ENCODE measurements at regions not wholly inside any gene's neighbourhood (a gene's known extent, or its start where the extent isn't known, plus 50 kb on each side); places are given as distances from the start of the nearest gene placed in this dataset.

GRCh38 chr3:46133285-46133684, 74.8 kb downstream of the CCR1 start:
- in situ Hi-C loops (cut with MboI; ENCODE audit: low sequenced_read_pairs) = no loop called here

More at GRCh38 chr3:46133285-46133684, 74.8 kb downstream of the CCR1 start:
- CTCF ChIA-PET = no interaction called here
- Histone ChIP-seq H3K9ac (ENCODE audit: low read depth, low read length) (no peak overlapping the region), H3K4me2 (ENCODE audit: low read depth, low read length) (no peak overlapping the region), H3K27me3 (ENCODE audit: control insufficient read depth, insufficient read depth, low read length) (peaks cover 31% of the 10 kb centered on the region), H3K79me1 (ENCODE audit: low read depth in 1 of 2, low read length in 2 of 2) (no peaks in the 10 kb centered on the region), H3K27ac (ENCODE audit: insufficient read depth, low read length) (no peak overlapping the region), H3K36me3 (ENCODE audit: control insufficient read depth, insufficient read depth, low read length) (no peaks in the 10 kb centered on the region), H2BK5ac (ENCODE audit: low read depth, low read length, poor library complexity, severe bottlenecking) (no peak overlapping the region), H2AK9ac (replicated peaks; ENCODE audit: low read depth, low read length, poor library complexity) (no peak overlapping the region), H4K91ac (ENCODE audit: insufficient read depth, low read depth, low read length) (no peak overlapping the region), H3K9me1 (ENCODE audit: insufficient read depth, low read length) (no peaks in the 10 kb centered on the region), H2BK15ac (ENCODE audit: low read depth, low read length) (no peak overlapping the region), H3K4me1 (ENCODE audit: control insufficient read depth, insufficient read depth, low read length) (no peaks in the 10 kb centered on the region), H3K56ac (ENCODE audit: extremely low read depth, insufficient read depth, low read length) (no peak overlapping the region), H2AFZ (replicated peaks; ENCODE audit: low read length, poor library complexity) (no peak overlapping the region), H2BK120ac (ENCODE audit: low read depth, low read length) (no peak overlapping the region), H3K4me3 (ENCODE audit: insufficient read depth, low read depth, low read length) (no peak overlapping the region), H3K18ac (ENCODE audit: low read depth, low read length) (no peak overlapping the region), H4K5ac (ENCODE audit: low read depth, low read length) (no peak overlapping the region), H2AK5ac (ENCODE audit: low read depth, low read length) (no peak overlapping the region), H4K8ac (ENCODE audit: low read depth in 2 of 2, low read length in 2 of 2) (no peak overlapping the region), H4K20me1 (ENCODE audit: insufficient read depth, low read length) (no peaks in the 10 kb centered on the region), H2BK20ac (ENCODE audit: low read depth, low read length) (no peak overlapping the region), H3K23ac (ENCODE audit: low read depth, low read length) (no peak overlapping the region), H3K14ac (replicated peaks; ENCODE audit: low read depth, low read length) (no peak overlapping the region), H3K4ac (ENCODE audit: low read depth, low read length) (no peak overlapping the region), H3K9me3 (ENCODE audit: control insufficient read depth, insufficient read depth, low read length) (no peaks in the 10 kb centered on the region)
- POLR2A ChIA-PET (ENCODE audit: unreplicated experiment) = no interaction called here
- ATAC-seq (ENCODE audit: low read depth) = no peak
- intact Hi-C loops (cut with micrococcal nuclease) = no loop called here
- no CpG with 5 or more reads among the region's 3 CpGs for WGBS, 2 experiments (ENCODE audit: extremely low coverage in 2 of 2, insufficient read length in 1 of 2)
- DNase-seq = no peak
- BruUV-seq (replicated peaks) = no TSS peak
- TF ChIP-seq BHLHE40 (IDR thresholded peaks at IDR 0.05; ENCODE audit: low read depth, low read length) (no peak), MAFK (IDR thresholded peaks at IDR 0.05; ENCODE audit: low read depth, low read length) (no peak), SMC3 (IDR thresholded peaks at IDR 0.05; ENCODE audit: low read depth, low read length) (no peak), CTCF (conservative IDR thresholded peaks at IDR 0.05; ENCODE audit: low read depth, low read length) (no peak), RFX5 (IDR thresholded peaks at IDR 0.05; ENCODE audit: low read depth, low read length) (no peak), POLR2A (IDR thresholded peaks at IDR 0.05; ENCODE audit: low read depth, low read length) (no peak), CHD1 (IDR thresholded peaks at IDR 0.05; ENCODE audit: low read depth, low read length) (no peak), NFE2L2 (IDR thresholded peaks at IDR 0.05; ENCODE audit: low read depth, low read length) (no peak), CEBPB (IDR thresholded peaks at IDR 0.05; ENCODE audit: low read depth, low read length) (no peak), MAZ (IDR thresholded peaks at IDR 0.05; ENCODE audit: borderline replicate concordance, low read depth, low read length) (no peak), MXI1 (IDR thresholded peaks at IDR 0.05; ENCODE audit: borderline replicate concordance, low read depth, low read length) (no peak), USF2 (IDR thresholded peaks at IDR 0.05; ENCODE audit: low read depth, low read length) (no peak), RCOR1 (IDR thresholded peaks at IDR 0.05; ENCODE audit: insufficient replicate concordance, low read length) (no peak), FOS (IDR thresholded peaks at IDR 0.05; ENCODE audit: low read depth, low read length) (no peak), ELK1 (IDR thresholded peaks at IDR 0.05; ENCODE audit: borderline replicate concordance, low read depth, low read length) (no peak), RAD21 (IDR thresholded peaks at IDR 0.05; ENCODE audit: low read length) (no peak)
- dilution Hi-C loops (cut with HindIII; ENCODE audit: low sequenced_read_pairs, unreplicated experiment) = no loop called here

Measured in IMR-90 (cell line).